Erythroblast (primary cell): ENCODE measurements at regions not wholly inside any gene's neighbourhood (a gene's known extent, or its start where the extent isn't known, plus 50 kb on each side); places are given as distances from the start of the nearest gene placed in this dataset.

Experiments used
- GATA1 ChIP-seq: IDR thresholded peaks from 2 replicates; pipeline ENCODE4 v1.6.1; 2011; ENCODE audit warnings: low read depth, mild to moderate bottlenecking, control low read depth, low read length, moderate library complexity
- POLR2A ChIP-seq: IDR thresholded peaks from 2 replicates; pipeline ENCODE4 v1.6.1; 2011; ENCODE audit warnings: mild to moderate bottlenecking, low read length

GRCh38 chr14:89476354-89476896 lies 59.4 kb upstream of the FOXN3 start:
- TF ChIP-seq POLR2A (no peak), GATA1 (no peak)
